NT2/D1 (cell line): ENCODE measurements at regions not wholly inside any gene's neighbourhood (a gene's known extent, or its start where the extent isn't known, plus 50 kb on each side); places are given as distances from the start of the nearest gene placed in this dataset.

ENCODE experiments used
- DNase-seq: peaks from one replicate; pipeline ENCODE4 v3.0.0-alpha.2; 2011; ENCODE audit warnings: low read depth, low spot score
- H3K27me3 ChIP-seq: 2 replicates; pipeline ENCODE4 v1.6.0; 2011; ENCODE audit warnings: mild to moderate bottlenecking; ENCODE audit not compliant: insufficient read length, insufficient read depth
- H3K36me3 ChIP-seq: 2 replicates; pipeline ENCODE4 v1.6.1; 2011; ENCODE audit warnings: mild to moderate bottlenecking, low read length, mixed read lengths; ENCODE audit not compliant: insufficient read depth, insufficient read length
- H3K4me1 ChIP-seq: 2 replicates; pipeline ENCODE4 v1.5.1; 2011; ENCODE audit not compliant: insufficient read depth, insufficient read length
- H3K4me3 ChIP-seq: 2 replicates; pipeline ENCODE4 v1.5.1; 2011; ENCODE audit warnings: low read depth; ENCODE audit not compliant: insufficient read length
- H3K9ac ChIP-seq: 2 replicates; pipeline ENCODE4 v1.6.0; 2011; ENCODE audit warnings: low read depth; ENCODE audit not compliant: insufficient read length
- H3K9me3 ChIP-seq: 2 replicates; pipeline ENCODE4 v1.5.1; 2011; ENCODE audit warnings: mild to moderate bottlenecking, low read length; ENCODE audit not compliant: insufficient read depth
- SUZ12 ChIP-seq: IDR thresholded peaks from 2 replicates; pipeline ENCODE4 v1.6.1; 2011; ENCODE audit not compliant: insufficient read length, insufficient read depth; ENCODE audit errors: extremely low read depth
- YY1 ChIP-seq: IDR thresholded peaks from 2 replicates; pipeline ENCODE4 v1.6.1; 2011; ENCODE audit not compliant: insufficient read length, insufficient read depth
- ZNF274 ChIP-seq: IDR thresholded peaks from 2 replicates; pipeline ENCODE4 v1.6.1; 2011; ENCODE audit warnings: mild to moderate bottlenecking, low read depth, low read length

DNA sequence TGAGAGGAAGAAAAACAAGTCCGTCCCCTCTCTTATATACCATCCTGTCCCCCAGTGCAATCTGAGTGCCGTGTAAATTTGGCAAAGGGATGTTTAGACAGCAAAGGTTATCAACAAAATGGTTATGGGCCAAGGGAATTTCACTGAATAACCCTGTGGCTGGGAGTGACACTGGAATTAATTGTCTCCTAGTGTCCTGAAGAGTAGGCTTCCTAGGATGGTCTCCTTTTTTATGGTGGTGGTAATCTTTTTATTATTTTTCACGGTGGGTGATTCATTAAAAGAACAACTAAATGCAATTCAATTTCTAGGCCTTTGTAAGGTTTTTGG lies 244.2 kb downstream of the PIK3R1 start:
- Histone ChIP-seq H3K4me3 (no peak overlapping the region), H3K27me3 (no peaks in the 10 kb centered on the region), H3K36me3 (no peaks in the 10 kb centered on the region), H3K9me3 (no peaks in the 10 kb centered on the region), H3K4me1 (no peaks in the 10 kb centered on the region), H3K9ac (no peak overlapping the region)
- DNase-seq = no peak
- TF ChIP-seq SUZ12 (no peak), ZNF274 (no peak), YY1 (no peak)

- no peak for TF ChIP-seq SUZ12
- TF ChIP-seq YY1 = no peak
- no peak for TF ChIP-seq ZNF274
- DNase-seq = peak; percentile 18
- no peak overlapping the region for H3K4me3 ChIP-seq
- no peak overlapping the region for H3K9ac ChIP-seq
- no peaks in the 10 kb centered on the region for H3K27me3 ChIP-seq
- no peaks in the 10 kb centered on the region for H3K9me3 ChIP-seq
- H3K4me1 ChIP-seq = no peaks in the 10 kb centered on the region
- no peaks in the 10 kb centered on the region for H3K36me3 ChIP-seq
These were observed 244.7 kb downstream of the PIK3R1 start for GRCh38 chr5:68460147-68460798.

GRCh38 chr5:68463606-68464005 lies 248.1 kb downstream of the PIK3R1 start:
- no peaks in the 10 kb centered on the region for H3K27me3 ChIP-seq
- H3K9me3 ChIP-seq = no peaks in the 10 kb centered on the region
- H3K9ac ChIP-seq = no peak overlapping the region
- DNase-seq = no peak
- TF ChIP-seq YY1 (no peak), ZNF274 (no peak), SUZ12 (no peak)
- no peaks in the 10 kb centered on the region for H3K4me1 ChIP-seq
- H3K4me3 ChIP-seq = no peak overlapping the region
- no peaks in the 10 kb centered on the region for H3K36me3 ChIP-seq

GRCh38 chr5:68464424-68464823 lies 248.9 kb downstream of the PIK3R1 start:
- no peak for DNase-seq
- Histone ChIP-seq H3K36me3 (no peaks in the 10 kb centered on the region), H3K9me3 (no peaks in the 10 kb centered on the region), H3K9ac (no peak overlapping the region), H3K27me3 (no peaks in the 10 kb centered on the region), H3K4me3 (no peak overlapping the region), H3K4me1 (no peaks in the 10 kb centered on the region)
- TF ChIP-seq SUZ12 (no peak), YY1 (no peak), ZNF274 (no peak)

GRCh38 chr5:68465133-68465532 lies 249.6 kb downstream of the PIK3R1 start:
- H3K9ac ChIP-seq = no peak overlapping the region
- H3K9me3 ChIP-seq = no peaks in the 10 kb centered on the region
- H3K36me3 ChIP-seq = no peaks in the 10 kb centered on the region
- H3K27me3 ChIP-seq = no peaks in the 10 kb centered on the region
- DNase-seq = no peak
- TF ChIP-seq SUZ12 (no peak), ZNF274 (no peak), YY1 (no peak)
- H3K4me3 ChIP-seq = no peak overlapping the region
- no peaks in the 10 kb centered on the region for H3K4me1 ChIP-seq

DNA sequence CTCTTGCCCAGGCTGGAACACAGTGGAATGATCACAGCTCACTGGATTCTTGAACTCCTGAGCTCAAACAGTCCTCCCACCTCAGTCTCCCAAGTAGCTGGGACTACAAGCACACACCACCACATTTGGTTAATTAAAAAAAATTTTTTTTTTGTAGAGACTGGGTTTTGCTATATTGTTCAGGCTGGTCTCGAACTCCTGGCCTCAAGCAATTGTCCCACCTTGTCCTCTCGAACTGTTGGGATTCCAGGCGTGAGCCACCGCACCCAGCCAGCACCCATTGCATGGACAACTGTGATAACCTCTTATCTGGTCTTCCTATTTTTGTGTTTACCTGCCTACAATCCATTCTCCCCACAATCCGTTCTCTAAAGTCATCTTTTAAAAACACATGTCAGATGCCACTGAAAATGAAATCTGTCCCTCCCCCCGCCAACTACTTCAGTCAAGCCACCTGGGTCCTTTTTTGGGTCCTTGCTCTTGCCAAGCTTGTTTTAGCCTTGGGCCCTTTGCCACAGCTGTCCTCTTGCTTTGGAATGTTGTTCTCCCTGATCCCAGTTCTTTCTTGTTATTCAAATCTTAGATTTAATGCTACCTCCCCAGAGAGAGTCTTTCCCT lies 250.5 kb downstream of the PIK3R1 start:
- no peak for DNase-seq
- Histone ChIP-seq H3K27me3 (no peaks in the 10 kb centered on the region), H3K9me3 (no peaks in the 10 kb centered on the region), H3K9ac (no peak overlapping the region), H3K4me3 (no peak overlapping the region), H3K36me3 (no peaks in the 10 kb centered on the region), H3K4me1 (no peaks in the 10 kb centered on the region)
- TF ChIP-seq ZNF274 = no peak
- TF ChIP-seq YY1 = no peak
- no peak for TF ChIP-seq SUZ12

DNA sequence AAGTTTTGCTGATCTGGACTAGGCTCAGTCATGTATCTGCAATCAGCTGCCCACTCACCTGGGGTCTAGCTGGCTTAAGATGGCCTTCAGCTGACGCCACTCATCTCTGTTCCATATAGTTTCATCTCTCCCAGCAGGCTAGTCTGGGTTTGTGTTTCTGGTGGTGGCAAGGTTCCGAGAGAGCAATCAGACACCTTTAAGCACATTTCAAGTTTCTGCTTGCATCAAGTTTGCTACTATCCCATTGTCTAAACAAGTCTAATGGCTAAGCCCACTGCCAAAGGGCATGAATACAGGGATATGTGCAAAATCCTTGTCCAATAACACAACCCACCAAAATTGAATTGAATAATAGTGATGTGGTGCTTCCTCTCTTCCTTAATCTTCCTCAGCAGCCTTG lies 251.7 kb downstream of the PIK3R1 start:
- Histone ChIP-seq H3K36me3 (no peaks in the 10 kb centered on the region), H3K27me3 (no peaks in the 10 kb centered on the region), H3K4me3 (no peak overlapping the region), H3K9me3 (no peaks in the 10 kb centered on the region), H3K4me1 (no peaks in the 10 kb centered on the region), H3K9ac (no peak overlapping the region)
- TF ChIP-seq YY1 (no peak), ZNF274 (no peak), SUZ12 (no peak)
- no peak for DNase-seq
